Testis (tissue), 2 donors: ENCODE measurements at regions not wholly inside any gene's neighbourhood (a gene's known extent, or its start where the extent isn't known, plus 50 kb on each side); places are given as distances from the start of the nearest gene placed in this dataset.

Source experiments
- POLR2A ChIP-seq: fragments of 450-650 bp; IDR thresholded peaks from one replicate; pipeline ENCODE4 v1.6.1; 2017; ENCODE audit warnings: antibody characterized with exemption, mild to moderate bottlenecking, moderate library complexity
- TF ChIP-seq, protein P1 (sequence below), 3 experiments: fragments of 450-650 bp in 2 of 3; fragments of 200-600 bp in 1 of 3; sonication (generic) in 1 of 3; IDR thresholded peaks; one replicate each; pipeline ENCODE4 v1.5.1; 2016 to 2019; ENCODE audit warnings: antibody characterized with exemption in 3 of 3, mild to moderate bottlenecking in 2 of 3, moderate library complexity in 1 of 3

GRCh38 chr2:121902171-121902591 is 146.7 kb downstream of the TSN start:
- TF ChIP-seq, protein P1, sequence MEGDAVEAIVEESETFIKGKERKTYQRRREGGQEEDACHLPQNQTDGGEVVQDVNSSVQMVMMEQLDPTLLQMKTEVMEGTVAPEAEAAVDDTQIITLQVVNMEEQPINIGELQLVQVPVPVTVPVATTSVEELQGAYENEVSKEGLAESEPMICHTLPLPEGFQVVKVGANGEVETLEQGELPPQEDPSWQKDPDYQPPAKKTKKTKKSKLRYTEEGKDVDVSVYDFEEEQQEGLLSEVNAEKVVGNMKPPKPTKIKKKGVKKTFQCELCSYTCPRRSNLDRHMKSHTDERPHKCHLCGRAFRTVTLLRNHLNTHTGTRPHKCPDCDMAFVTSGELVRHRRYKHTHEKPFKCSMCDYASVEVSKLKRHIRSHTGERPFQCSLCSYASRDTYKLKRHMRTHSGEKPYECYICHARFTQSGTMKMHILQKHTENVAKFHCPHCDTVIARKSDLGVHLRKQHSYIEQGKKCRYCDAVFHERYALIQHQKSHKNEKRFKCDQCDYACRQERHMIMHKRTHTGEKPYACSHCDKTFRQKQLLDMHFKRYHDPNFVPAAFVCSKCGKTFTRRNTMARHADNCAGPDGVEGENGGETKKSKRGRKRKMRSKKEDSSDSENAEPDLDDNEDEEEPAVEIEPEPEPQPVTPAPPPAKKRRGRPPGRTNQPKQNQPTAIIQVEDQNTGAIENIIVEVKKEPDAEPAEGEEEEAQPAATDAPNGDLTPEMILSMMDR (IDR thresholded peaks at IDR 0.05) = no peak
- TF ChIP-seq POLR2A = no peak
